Activated naive CD8-positive, alpha-beta T cell (primary cell): ENCODE measurements at regions not wholly inside any gene's neighbourhood (a gene's known extent, or its start where the extent isn't known, plus 50 kb on each side); places are given as distances from the start of the nearest gene placed in this dataset.
"Not testable (repeated sequence)": the region's sequence is repeated elsewhere in the genome, so short reads cannot be mapped to it uniquely, and the experiment has no call there.

Source experiments
- H3K27ac Mint-ChIP-seq: one replicate; pipeline ENCODE4 v1.8.0; 2021; ENCODE audit warnings: mixed read lengths
- H3K27me3 Mint-ChIP-seq: one replicate; pipeline ENCODE4 v1.8.0; 2021; ENCODE audit warnings: mixed read lengths
- H3K36me3 Mint-ChIP-seq: one replicate; pipeline ENCODE4 v1.8.0; 2021; ENCODE audit warnings: mixed read lengths
- H3K4me1 Mint-ChIP-seq: one replicate; pipeline ENCODE4 v1.8.0; 2021; ENCODE audit warnings: low read depth, mixed read lengths
- H3K4me3 Mint-ChIP-seq: one replicate; pipeline ENCODE4 v1.8.0; 2021; ENCODE audit warnings: mild to moderate bottlenecking, mixed read lengths
- H3K9me3 Mint-ChIP-seq: one replicate; pipeline ENCODE4 v1.8.0; 2021; ENCODE audit warnings: low read depth, mixed read lengths

- Mint-ChIP-seq H3K36me3 (no peaks in the 10 kb centered on the region), H3K9me3 (peaks cover 7% of the 10 kb centered on the region)
Measured at GRCh38 chr7:68185631-68186456, 1189.2 kb downstream of the TYW1 start.

GRCh38 chr7:68187532-68187931, 1190.9 kb downstream of the TYW1 start:
- peaks cover 7% of the 10 kb centered on the region for H3K9me3 Mint-ChIP-seq
- H3K36me3 Mint-ChIP-seq = no peaks in the 10 kb centered on the region

More at GRCh38 chr7:68185631-68186456, 1189.2 kb downstream of the TYW1 start:
- Mint-ChIP-seq H3K27me3 (no peaks in the 10 kb centered on the region), H3K4me1 (no peaks in the 10 kb centered on the region), H3K27ac (no peak overlapping the region), H3K4me3 (no peak overlapping the region)

GRCh38 chr7:68192941-68193340, 1196.3 kb downstream of the TYW1 start:
- Mint-ChIP-seq H3K4me3 (no peak overlapping the region), H3K27me3 (no peaks in the 10 kb centered on the region), H3K9me3 (no peaks in the 10 kb centered on the region), H3K27ac (no peak overlapping the region), H3K36me3 (no peaks in the 10 kb centered on the region), H3K4me1 (no peaks in the 10 kb centered on the region)

More at GRCh38 chr7:68187532-68187931, 1190.9 kb downstream of the TYW1 start:
- Mint-ChIP-seq H3K4me1 (no peaks in the 10 kb centered on the region), H3K27ac (no peak overlapping the region), H3K4me3 (no peak overlapping the region), H3K27me3 (no peaks in the 10 kb centered on the region)

- not testable (repeated sequence) for H3K9me3 Mint-ChIP-seq, H3K36me3 Mint-ChIP-seq, H3K27ac Mint-ChIP-seq, H3K27me3 Mint-ChIP-seq, H3K4me1 Mint-ChIP-seq, H3K4me3 Mint-ChIP-seq
Measured at GRCh38 chr7:68195642-68196041, 1199.0 kb downstream of the TYW1 start.

- H3K27ac Mint-ChIP-seq = no peak overlapping the region
- H3K27me3 Mint-ChIP-seq = no peaks in the 10 kb centered on the region
- H3K9me3 Mint-ChIP-seq = peaks cover 7% of the 10 kb centered on the region
- no peaks in the 10 kb centered on the region for H3K4me1 Mint-ChIP-seq
- H3K4me3 Mint-ChIP-seq = no peak overlapping the region
- no peaks in the 10 kb centered on the region for H3K36me3 Mint-ChIP-seq
Measured at GRCh38 chr7:68200051-68200670, 1203.5 kb downstream of the TYW1 start.

GRCh38 chr7:68203251-68203650, 1206.6 kb downstream of the TYW1 start:
- H3K4me1 Mint-ChIP-seq = no peaks in the 10 kb centered on the region
- H3K27me3 Mint-ChIP-seq = no peaks in the 10 kb centered on the region
- no peaks in the 10 kb centered on the region for H3K36me3 Mint-ChIP-seq
- no peak overlapping the region for H3K4me3 Mint-ChIP-seq
- H3K9me3 Mint-ChIP-seq = peaks cover 7% of the 10 kb centered on the region
- no peak overlapping the region for H3K27ac Mint-ChIP-seq

GRCh38 chr7:68205826-68206225, 1209.2 kb downstream of the TYW1 start:
- no peak overlapping the region for H3K27ac Mint-ChIP-seq
- no peaks in the 10 kb centered on the region for H3K36me3 Mint-ChIP-seq
- H3K9me3 Mint-ChIP-seq = peaks cover 7% of the 10 kb centered on the region
- H3K4me1 Mint-ChIP-seq = no peaks in the 10 kb centered on the region
- H3K27me3 Mint-ChIP-seq = no peaks in the 10 kb centered on the region
- no peak overlapping the region for H3K4me3 Mint-ChIP-seq

GRCh38 chr7:68206946-68207485, 1210.4 kb downstream of the TYW1 start:
- H3K4me1 Mint-ChIP-seq = no peaks in the 10 kb centered on the region
- no peaks in the 10 kb centered on the region for H3K27me3 Mint-ChIP-seq
- H3K36me3 Mint-ChIP-seq = no peaks in the 10 kb centered on the region
- H3K4me3 Mint-ChIP-seq = no peak overlapping the region
- peaks cover 7% of the 10 kb centered on the region for H3K9me3 Mint-ChIP-seq
- H3K27ac Mint-ChIP-seq = no peak overlapping the region

GRCh38 chr7:68207676-68208075, 1211.0 kb downstream of the TYW1 start:
- no peak overlapping the region for H3K4me3 Mint-ChIP-seq
- H3K27me3 Mint-ChIP-seq = no peaks in the 10 kb centered on the region
- no peaks in the 10 kb centered on the region for H3K4me1 Mint-ChIP-seq

GRCh38 chr7:68209486-68209885, 1212.9 kb downstream of the TYW1 start:
- Mint-ChIP-seq H3K4me3 (no peak overlapping the region), H3K27ac (no peak overlapping the region), H3K36me3 (no peaks in the 10 kb centered on the region), H3K27me3 (no peaks in the 10 kb centered on the region), H3K4me1 (no peaks in the 10 kb centered on the region), H3K9me3 (no peaks in the 10 kb centered on the region)

More at GRCh38 chr7:68207676-68208075, 1211.0 kb downstream of the TYW1 start:
- Mint-ChIP-seq H3K36me3 (no peaks in the 10 kb centered on the region), H3K9me3 (peaks cover under 1% of the 10 kb centered on the region), H3K27ac (no peak overlapping the region)

- no peaks in the 10 kb centered on the region for H3K9me3 Mint-ChIP-seq
- no peaks in the 10 kb centered on the region for H3K27me3 Mint-ChIP-seq
- no peaks in the 10 kb centered on the region for H3K4me1 Mint-ChIP-seq
- no peak overlapping the region for H3K27ac Mint-ChIP-seq
- peaks cover 2% of the 10 kb centered on the region for H3K36me3 Mint-ChIP-seq
- no peak overlapping the region for H3K4me3 Mint-ChIP-seq
Measured at GRCh38 chr7:68213838-68214237, 1217.2 kb downstream of the TYW1 start.

GRCh38 chr7:68216051-68216450, 1219.4 kb downstream of the TYW1 start:
- Mint-ChIP-seq H3K4me3 (no peak overlapping the region), H3K27me3 (no peaks in the 10 kb centered on the region), H3K36me3 (peaks cover 2% of the 10 kb centered on the region), H3K27ac (no peak overlapping the region), H3K4me1 (no peaks in the 10 kb centered on the region), H3K9me3 (no peaks in the 10 kb centered on the region)

- Mint-ChIP-seq H3K9me3 (no peaks in the 10 kb centered on the region), H3K36me3 (peaks cover 2% of the 10 kb centered on the region), H3K4me1 (no peaks in the 10 kb centered on the region), H3K27me3 (no peaks in the 10 kb centered on the region), H3K27ac (no peak overlapping the region), H3K4me3 (no peak overlapping the region)
Measured at GRCh38 chr7:68217426-68217825, 1220.8 kb downstream of the TYW1 start.

- Mint-ChIP-seq H3K27me3 (no peaks in the 10 kb centered on the region), H3K9me3 (no peaks in the 10 kb centered on the region), H3K27ac (no peak overlapping the region), H3K36me3 (peaks cover 2% of the 10 kb centered on the region), H3K4me3 (no peak overlapping the region), H3K4me1 (no peaks in the 10 kb centered on the region)
Measured at GRCh38 chr7:68218461-68218860, 1221.8 kb downstream of the TYW1 start.

- Mint-ChIP-seq H3K4me1 (no peaks in the 10 kb centered on the region), H3K4me3 (no peak overlapping the region), H3K27ac (no peak overlapping the region), H3K9me3 (no peaks in the 10 kb centered on the region), H3K36me3 (peaks cover 2% of the 10 kb centered on the region), H3K27me3 (no peaks in the 10 kb centered on the region)
Measured at GRCh38 chr7:68222311-68222710, 1225.7 kb downstream of the TYW1 start.
